Spleen (tissue), 11 donors: ENCODE measurements at regions not wholly inside any gene's neighbourhood (a gene's known extent, or its start where the extent isn't known, plus 50 kb on each side); places are given as distances from the start of the nearest gene placed in this dataset.
A peak's percentile ranks its signal among the peaks of the same experiment; 100 is the strongest.

Experiments
- DNase-seq: peaks from one replicate; pipeline ENCODE4 v3.0.0-alpha.2; 2020
- H3K27ac ChIP-seq, 8 donors: fragments of 200-600 bp; sonication (generic) in 7 of 8; 1 replicate in 4 of 8; 2 replicates in 4 of 8; pipeline versions ENCODE4 v1.5.0 to v1.8.0; 2016 to 2021; ENCODE audit warnings: inconsistent platforms in 4 of 8, mild to moderate bottlenecking in 4 of 8, moderate library complexity in 1 of 8
- H3K27me3 ChIP-seq, 7 donors: fragments of 200-600 bp; sonication (generic) in 6 of 7; replicated peaks in 1 of 7; 1 replicate in 4 of 7; 2 replicates in 3 of 7; pipeline versions ENCODE4 v1.5.0 to v1.8.0; 2016 to 2021; ENCODE audit warnings: inconsistent platforms in 3 of 7, mild to moderate bottlenecking in 1 of 7
- H3K36me3 ChIP-seq, 6 donors: fragments of 200-600 bp; sonication (generic) in 5 of 6; 1 replicate in 4 of 6; 2 replicates in 2 of 6; pipeline versions ENCODE4 v1.5.0 to v1.8.0; 2016 to 2021; ENCODE audit warnings: inconsistent platforms in 2 of 6
- H3K4me1 ChIP-seq, 6 donors: fragments of 200-600 bp; sonication (generic) in 5 of 6; 1 replicate in 3 of 6; 2 replicates in 3 of 6; pipeline versions ENCODE4 v1.5.0 to v1.8.0; 2016 to 2021; ENCODE audit warnings: inconsistent platforms in 3 of 6
- H3K4me3 ChIP-seq, 8 donors: fragments of 200-600 bp; sonication (generic) in 7 of 8; 1 replicate in 4 of 8; 2 replicates in 4 of 8; pipeline versions ENCODE4 v1.5.0 to v1.8.0; 2016 to 2021; ENCODE audit warnings: inconsistent platforms in 4 of 8, mild to moderate bottlenecking in 4 of 8, moderate library complexity in 2 of 8
- H3K9me3 ChIP-seq, 8 donors: fragments of 200-600 bp; sonication (generic) in 7 of 8; 1 replicate in 4 of 8; 2 replicates in 4 of 8; pipeline versions ENCODE4 v1.5.0 to v1.8.0; 2016 to 2021; ENCODE audit warnings: inconsistent platforms in 4 of 8
- CTCF ChIP-seq, 11 experiments: fragments of 200-600 bp in 7 of 11; fragments of 450-650 bp in 4 of 11; sonication (generic) in 4 of 11; IDR thresholded peaks in 8 of 11; conservative IDR thresholded peaks in 3 of 11; 1 replicate in 7 of 11; 2 replicates in 4 of 11; pipeline versions ENCODE4 v1.4.0 to v1.8.0; 2016 to 2021; ENCODE audit warnings: antibody characterized with exemption in 11 of 11, inconsistent platforms in 4 of 11, mild to moderate bottlenecking in 1 of 11
- POLR2A ChIP-seq, 3 donors: fragments of 450-650 bp; IDR thresholded peaks; one replicate each; pipeline ENCODE4 v1.5.1; 2017; ENCODE audit warnings: antibody characterized with exemption in 3 of 3, mild to moderate bottlenecking in 1 of 3
- POLR2AphosphoS5 ChIP-seq, 3 donors: sonication (generic); formaldehyde crosslinking; IDR thresholded peaks; one replicate each; pipeline ENCODE4 v1.5.1; 2017; ENCODE audit warnings: antibody characterized with exemption in 3 of 3
- WGBS, 5 donors: extraction: QIAGEN DNeasy Blood & Tissue Kit in 3 of 5; methylation state at CpG; one replicate each; pipeline versions ENCODE4 v1.1.5 to v1.1.7; 2013 to 2018; 5-methylcytosine and 5-hydroxymethylcytosine counted together
- intact Hi-C: fragments of 100-400 bp; cut with DNase I; formaldehyde crosslinking; loops from one replicate; pipeline ENCODE4 v1.15.0; 2023; ENCODE audit warnings: low total_unique reads
- donor health status: healthy with polysubstance abuse.
- donor health status: DM: no; HTN: no; CAD: no; lungs with moderate emphysema.
- donor health status: DM: no; HTN: no; CAD: no.
- donor health status: Bipolar disorder and iron deficiency.
- donor health status: healthy.
- donor health status: DM: no; HTN: no; CAD: no.
- donor health status: DM: yes; HTN: yes; CAD: no.

- Histone ChIP-seq H3K4me3 (no peak overlapping the region), H3K27me3 (peaks cover 0 to 17% (median 0%) of the 10 kb centered on the region in 7 donors), H3K27ac (no peak overlapping the region), H3K36me3 (no peaks in the 10 kb centered on the region), H3K4me1 (no peaks in the 10 kb centered on the region), H3K9me3 (no peaks in the 10 kb centered on the region)
- 69 to 87% (median 74%) methylated on average over 8 to 10 of the region's 10 CpGs for WGBS, 5 donors
- TF ChIP-seq CTCF (IDR thresholded peaks at IDR 0.05 in 8 of 11, conservative IDR thresholded peaks at IDR 0.05 in 3 of 11) (no peak), POLR2A (IDR thresholded peaks at IDR 0.05) (no peak), POLR2AphosphoS5 (IDR thresholded peaks at IDR 0.05) (no peak)
- intact Hi-C loops = no loop called here
- DNase-seq = no peak
These were observed 161.8 kb upstream of the B3GAT1 start for GRCh38 chr11:134573857-134574256.

GRCh38 chr11:134572741-134573675 lies 161.0 kb upstream of the B3GAT1 start:
- intact Hi-C loops = no loop called here

GRCh38 chr11:134571301-134571700 lies 159.3 kb upstream of the B3GAT1 start:
- H3K36me3 ChIP-seq = no peaks in the 10 kb centered on the region
- H3K27me3 ChIP-seq = peaks cover 0 to 9% (median 0%) of the 10 kb centered on the region in 7 donors
- no peak for DNase-seq
- H3K4me3 ChIP-seq = no peak overlapping the region
- intact Hi-C loops = no loop called here
- no peaks in the 10 kb centered on the region for H3K4me1 ChIP-seq
- H3K27ac ChIP-seq = no peak overlapping the region
- no peak for TF ChIP-seq POLR2AphosphoS5 (IDR thresholded peaks at IDR 0.05)
- no peak for TF ChIP-seq POLR2A (IDR thresholded peaks at IDR 0.05)
- no peak for TF ChIP-seq CTCF (IDR thresholded peaks at IDR 0.05 in 8 of 11, conservative IDR thresholded peaks at IDR 0.05 in 3 of 11)
- no peaks in the 10 kb centered on the region for H3K9me3 ChIP-seq
- 88 to 96% (median 90%) methylated on average over 2 to 3 of the region's 3 CpGs for WGBS, 5 donors

More at GRCh38 chr11:134572741-134573675, 161.0 kb upstream of the B3GAT1 start:
- no peaks in the 10 kb centered on the region for H3K9me3 ChIP-seq
- H3K36me3 ChIP-seq = no peaks in the 10 kb centered on the region
- WGBS, 5 donors = 65 to 82% (median 77%) methylated on average over 19 to 22 of the region's 22 CpGs
- H3K27me3 ChIP-seq = peaks cover 0 to 17% (median 0%) of the 10 kb centered on the region in 7 donors
- TF ChIP-seq POLR2AphosphoS5 (IDR thresholded peaks at IDR 0.05) = no peak
- TF ChIP-seq CTCF (IDR thresholded peaks at IDR 0.05 in 8 of 11, conservative IDR thresholded peaks at IDR 0.05 in 3 of 11) = no peak
- TF ChIP-seq POLR2A (IDR thresholded peaks at IDR 0.05) = no peak
- H3K4me1 ChIP-seq = no peaks in the 10 kb centered on the region
- H3K27ac ChIP-seq = no peak overlapping the region
- no peak overlapping the region for H3K4me3 ChIP-seq
- DNase-seq = peak; percentile 67

GRCh38 chr11:134569195-134569594 lies 157.2 kb upstream of the B3GAT1 start:
- DNase-seq = no peak
- Histone ChIP-seq H3K4me1 (no peaks in the 10 kb centered on the region), H3K27ac (no peak overlapping the region), H3K36me3 (no peaks in the 10 kb centered on the region), H3K27me3 (no peaks in the 10 kb centered on the region), H3K4me3 (no peak overlapping the region), H3K9me3 (no peaks in the 10 kb centered on the region)
- 74 to 87% (median 83%) methylated on average over 6 of the region's 6 CpGs for WGBS, 5 donors
- intact Hi-C loops = no loop called here
- TF ChIP-seq POLR2AphosphoS5 (IDR thresholded peaks at IDR 0.05) (no peak), POLR2A (IDR thresholded peaks at IDR 0.05) (no peak), CTCF (IDR thresholded peaks at IDR 0.05 in 8 of 11, conservative IDR thresholded peaks at IDR 0.05 in 3 of 11) (no peak)
